NCI-H1436 treated with DMSO at 0.1 percent for 48 hours (cell line): ENCODE measurements at regions not wholly inside any gene's neighbourhood (a gene's known extent, or its start where the extent isn't known, plus 50 kb on each side); places are given as distances from the start of the nearest gene placed in this dataset.

ENCODE experiments used
- DNase-seq: peaks from one replicate; lab custom pipeline; 2025; lab: John Stamatoyannopoulos, UW

GRCh38 chr13:91167706-91168385 lies 179.6 kb upstream of the MIR17HG start:
- DNase-seq: no peak

GRCh38 chr13:91168386-91168711 lies 179.1 kb upstream of the MIR17HG start:
- DNase-seq: no peak

- DNase-seq: no peak
Measured at GRCh38 chr13:91169321-91170050, 178.0 kb upstream of the MIR17HG start.

GRCh38 chr13:91172160-91172559 lies 175.3 kb upstream of the MIR17HG start:
- no peak for DNase-seq

GRCh38 chr13:91174886-91175501 lies 172.5 kb upstream of the MIR17HG start:
- DNase-seq: no peak

GRCh38 chr13:91178099-91178498 lies 169.4 kb upstream of the MIR17HG start:
- no peak for DNase-seq

- DNase-seq: no peak
Measured at GRCh38 chr13:91181892-91182291, 165.6 kb upstream of the MIR17HG start.

GRCh38 chr13:91184244-91184926 lies 163.1 kb upstream of the MIR17HG start:
- DNase-seq: no peak

- DNase-seq: no peak
Measured at GRCh38 chr13:91185294-91185863, 162.1 kb upstream of the MIR17HG start.

GRCh38 chr13:91187522-91187921 lies 160.0 kb upstream of the MIR17HG start:
- DNase-seq: no peak

- no peak for DNase-seq
Measured at GRCh38 chr13:91189506-91189905, 158.0 kb upstream of the MIR17HG start.

- no peak for DNase-seq
Measured at GRCh38 chr13:91193358-91193757, 154.1 kb upstream of the MIR17HG start.

- DNase-seq: no peak
Measured at GRCh38 chr13:91195789-91196188, 151.7 kb upstream of the MIR17HG start.

GRCh38 chr13:91196958-91197357 lies 150.5 kb upstream of the MIR17HG start:
- DNase-seq: no peak

GRCh38 chr13:91199866-91200265 lies 147.6 kb upstream of the MIR17HG start:
- no peak for DNase-seq

GRCh38 chr13:91200486-91200885 lies 147.0 kb upstream of the MIR17HG start:
- no peak for DNase-seq

- DNase-seq: no peak
Measured at GRCh38 chr13:91203430-91203829, 144.1 kb upstream of the MIR17HG start.

GRCh38 chr13:91207261-91207660 lies 140.2 kb upstream of the MIR17HG start:
- no peak for DNase-seq

- DNase-seq: no peak
Measured at GRCh38 chr13:91211510-91211909, 136.0 kb upstream of the MIR17HG start.

- DNase-seq: no peak
Measured at GRCh38 chr13:91212231-91212630, 135.3 kb upstream of the MIR17HG start.

GRCh38 chr13:91214031-91214430 lies 133.5 kb upstream of the MIR17HG start:
- DNase-seq: no peak

GRCh38 chr13:91216928-91217700 lies 130.4 kb upstream of the MIR17HG start:
- DNase-seq: no peak
